Suprapubic skin (tissue), 4 donors: ENCODE measurements at regions not wholly inside any gene's neighbourhood (a gene's known extent, or its start where the extent isn't known, plus 50 kb on each side); places are given as distances from the start of the nearest gene placed in this dataset.

Source experiments
- DNase-seq, 2 donors: peaks; one replicate each; pipeline ENCODE4 v3.0.0-alpha.2; 2019; ENCODE audit warnings: low spot score in 2 of 2
- H3K27ac ChIP-seq: fragments of 200-600 bp; sonication (generic); one replicate; pipeline ENCODE4 v1.5.1; 2019
- H3K27me3 ChIP-seq: fragments of 200-600 bp; sonication (generic); one replicate; pipeline ENCODE4 v1.5.1; 2019
- H3K36me3 ChIP-seq: fragments of 200-600 bp; sonication (generic); one replicate; pipeline ENCODE4 v1.5.1; 2019
- H3K4me1 ChIP-seq: fragments of 200-600 bp; sonication (generic); one replicate; pipeline ENCODE4 v1.5.1; 2019
- H3K4me3 ChIP-seq: fragments of 200-600 bp; sonication (generic); one replicate; pipeline ENCODE4 v1.5.1; 2019; ENCODE audit warnings: mild to moderate bottlenecking
- H3K9me3 ChIP-seq: fragments of 200-600 bp; sonication (generic); one replicate; pipeline ENCODE4 v1.5.1; 2019
- CTCF ChIP-seq, 2 donors: fragments of 200-600 bp in 1 of 2; fragments of 450-650 bp in 1 of 2; sonication (generic) in 1 of 2; IDR thresholded peaks; one replicate each; pipeline ENCODE4 v1.5.1; 2016 to 2019; ENCODE audit warnings: antibody characterized with exemption in 2 of 2, mild to moderate bottlenecking in 1 of 2, moderate library complexity in 1 of 2
- EP300 ChIP-seq: sonication (generic); formaldehyde crosslinking; IDR thresholded peaks from one replicate; pipeline ENCODE4 v1.6.1; 2017; ENCODE audit warnings: antibody characterized with exemption
- POLR2A ChIP-seq, 2 donors: fragments of 450-650 bp; IDR thresholded peaks; one replicate each; pipeline ENCODE4 v1.6.1; 2017; ENCODE audit warnings: antibody characterized with exemption in 2 of 2, mild to moderate bottlenecking in 2 of 2, moderate library complexity in 2 of 2
- POLR2AphosphoS5 ChIP-seq, 3 donors: sonication (generic); formaldehyde crosslinking; IDR thresholded peaks; one replicate each; pipeline ENCODE4 v1.6.1; 2017; ENCODE audit warnings: antibody characterized with exemption in 3 of 3
- WGBS: methylation state at CpG from one replicate; pipeline ENCODE4 v1.1.5; 2018; 5-methylcytosine and 5-hydroxymethylcytosine counted together

GRCh38 chr10:89829262-89829886 is 128.0 kb downstream of the KIF20B start:
- no peak overlapping the region for H3K4me3 ChIP-seq
- no peaks in the 10 kb centered on the region for H3K9me3 ChIP-seq
- no peaks in the 10 kb centered on the region for H3K36me3 ChIP-seq
- no peaks in the 10 kb centered on the region for H3K4me1 ChIP-seq
- H3K27me3 ChIP-seq, result peaks cover 3% of the 10 kb centered on the region
- H3K27ac ChIP-seq, result no peak overlapping the region
- no peak for TF ChIP-seq CTCF (IDR thresholded peaks at IDR 0.05)
- no peak for TF ChIP-seq POLR2A (IDR thresholded peaks at IDR 0.05)
- TF ChIP-seq POLR2AphosphoS5 (IDR thresholded peaks at IDR 0.05), result no peak
- TF ChIP-seq EP300, result no peak
- DNase-seq, result no peak
- 95% methylated on average over 20 of the region's 20 CpGs for WGBS

- H3K4me1 ChIP-seq, result no peaks in the 10 kb centered on the region
- H3K36me3 ChIP-seq, result no peaks in the 10 kb centered on the region
- no peak for DNase-seq
- H3K4me3 ChIP-seq, result no peak overlapping the region
- H3K27me3 ChIP-seq, result peaks cover 3% of the 10 kb centered on the region
- no peaks in the 10 kb centered on the region for H3K9me3 ChIP-seq
- TF ChIP-seq POLR2AphosphoS5 (IDR thresholded peaks at IDR 0.05) (no peak), POLR2A (IDR thresholded peaks at IDR 0.05) (no peak), CTCF (IDR thresholded peaks at IDR 0.05) (no peak), EP300 (no peak)
- WGBS, result 96% methylated on average over 5 of the region's 5 CpGs
- no peak overlapping the region for H3K27ac ChIP-seq
Observed at GRCh38 chr10:89829887-89830269, 128.5 kb downstream of the KIF20B start.

- TF ChIP-seq EP300, result no peak
- no peak for TF ChIP-seq POLR2A (IDR thresholded peaks at IDR 0.05)
- TF ChIP-seq POLR2AphosphoS5 (IDR thresholded peaks at IDR 0.05), result no peak
- TF ChIP-seq CTCF (IDR thresholded peaks at IDR 0.05), result no peak
- no peak overlapping the region for H3K27ac ChIP-seq
- no peaks in the 10 kb centered on the region for H3K4me1 ChIP-seq
- no peaks in the 10 kb centered on the region for H3K9me3 ChIP-seq
- peaks cover 3% of the 10 kb centered on the region for H3K27me3 ChIP-seq
- H3K4me3 ChIP-seq, result no peak overlapping the region
- 96% methylated on average over 2 of the region's 2 CpGs for WGBS
- no peak for DNase-seq
- no peaks in the 10 kb centered on the region for H3K36me3 ChIP-seq
Observed at GRCh38 chr10:89830624-89831023, 129.2 kb downstream of the KIF20B start.

GRCh38 chr10:89836840-89837164 is 135.4 kb downstream of the KIF20B start:
- no peaks in the 10 kb centered on the region for H3K9me3 ChIP-seq
- TF ChIP-seq POLR2A (IDR thresholded peaks at IDR 0.05) (no peak), POLR2AphosphoS5 (IDR thresholded peaks at IDR 0.05) (no peak), EP300 (no peak), CTCF (IDR thresholded peaks at IDR 0.05) (no peak)
- DNase-seq, result no peak
- H3K36me3 ChIP-seq, result no peaks in the 10 kb centered on the region
- peaks cover 11% of the 10 kb centered on the region for H3K4me1 ChIP-seq
- no peak overlapping the region for H3K27ac ChIP-seq
- peak overlapping the region; percentile 60 for H3K4me3 ChIP-seq
- 59% methylated on average over 12 of the region's 12 CpGs for WGBS
- H3K27me3 ChIP-seq, result peaks cover 6% of the 10 kb centered on the region

GRCh38 chr10:89837165-89838043 is 136.0 kb downstream of the KIF20B start:
- Histone ChIP-seq H3K27ac (no peak overlapping the region), H3K27me3 (peaks cover 6% of the 10 kb centered on the region), H3K36me3 (no peaks in the 10 kb centered on the region), H3K9me3 (no peaks in the 10 kb centered on the region), H3K4me1 (peaks cover 11% of the 10 kb centered on the region), H3K4me3 (peak overlapping the region; percentile 60)
- 6% methylated on average over 46 of the region's 65 CpGs for WGBS
- no peak for DNase-seq
- no peak for TF ChIP-seq POLR2AphosphoS5 (IDR thresholded peaks at IDR 0.05)
- TF ChIP-seq EP300, result no peak
- no peak for TF ChIP-seq CTCF (IDR thresholded peaks at IDR 0.05)
- TF ChIP-seq POLR2A (IDR thresholded peaks at IDR 0.05), result no peak
